ENCODE measurements at regions not wholly inside any gene's neighbourhood (a gene's known extent, or its start where the extent isn't known, plus 50 kb on each side); places are given as distances from the start of the nearest gene placed in this dataset.
"Not testable (repeated sequence)": the region's sequence is repeated elsewhere in the genome, so short reads cannot be mapped to it uniquely, and the experiment has no call there.

GRCh38 chr12:4140581-4141301, 132.8 kb upstream of the CCND2 start:
- DNase-seq (ENCODE audit: low read depth), result no peak
- no peak overlapping the region for H3K4me3 ChIP-seq (ENCODE audit: low read depth, low read length)

GRCh38 chr12:4139191-4139590, 134.4 kb upstream of the CCND2 start:
- no peak overlapping the region for H3K4me3 ChIP-seq (ENCODE audit: low read depth, low read length)
- no peak for DNase-seq (ENCODE audit: low read depth)

- H3K4me3 ChIP-seq (ENCODE audit: low read depth, low read length); DNase-seq (ENCODE audit: low read depth): not testable (repeated sequence)
These were observed 135.0 kb upstream of the CCND2 start for GRCh38 chr12:4138532-4138931.

GRCh38 chr12:4138051-4138450, 135.5 kb upstream of the CCND2 start:
- DNase-seq (ENCODE audit: low read depth), result no peak
- no peak overlapping the region for H3K4me3 ChIP-seq (ENCODE audit: low read depth, low read length)

- no peak overlapping the region for H3K4me3 ChIP-seq (ENCODE audit: low read depth, low read length)
- no peak for DNase-seq (ENCODE audit: low read depth)
These were observed 136.1 kb upstream of the CCND2 start for GRCh38 chr12:4137441-4137840.

GRCh38 chr12:4137015-4137414, 136.5 kb upstream of the CCND2 start:
- no peak for DNase-seq (ENCODE audit: low read depth)
- H3K4me3 ChIP-seq (ENCODE audit: low read depth, low read length), result no peak overlapping the region

- DNase-seq (ENCODE audit: low read depth), result peak; percentile 59
- H3K4me3 ChIP-seq (ENCODE audit: low read depth, low read length), result no peak overlapping the region
These were observed 137.5 kb upstream of the CCND2 start for GRCh38 chr12:4135919-4136605.

GRCh38 chr12:4134448-4135263, 138.9 kb upstream of the CCND2 start:
- no peak for DNase-seq (ENCODE audit: low read depth)
- no peak overlapping the region for H3K4me3 ChIP-seq (ENCODE audit: low read depth, low read length)

- H3K4me3 ChIP-seq (ENCODE audit: low read depth, low read length), result no peak overlapping the region
- DNase-seq (ENCODE audit: low read depth), result peak; percentile 66
These were observed 139.7 kb upstream of the CCND2 start for GRCh38 chr12:4133636-4134447.

- no peak overlapping the region for H3K4me3 ChIP-seq (ENCODE audit: low read depth, low read length)
These were observed 140.5 kb upstream of the CCND2 start for GRCh38 chr12:4133029-4133428.

GRCh38 chr12:4121506-4122020, 152.0 kb upstream of the CCND2 start:
- no peak for DNase-seq (ENCODE audit: low read depth)
- H3K4me3 ChIP-seq (ENCODE audit: low read depth, low read length), result no peak overlapping the region

More at GRCh38 chr12:4133029-4133428, 140.5 kb upstream of the CCND2 start:
- no peak for DNase-seq (ENCODE audit: low read depth)

- no peak for DNase-seq (ENCODE audit: low read depth)
- H3K4me3 ChIP-seq (ENCODE audit: low read depth, low read length), result no peak overlapping the region
These were observed 153.1 kb upstream of the CCND2 start for GRCh38 chr12:4120316-4120917.

- no peak for DNase-seq (ENCODE audit: low read depth)
These were observed 154.3 kb upstream of the CCND2 start for GRCh38 chr12:4119157-4119761.

GRCh38 chr12:4118601-4119156, 154.9 kb upstream of the CCND2 start:
- no peak overlapping the region for H3K4me3 ChIP-seq (ENCODE audit: low read depth, low read length)
- no peak for DNase-seq (ENCODE audit: low read depth)

More at GRCh38 chr12:4119157-4119761, 154.3 kb upstream of the CCND2 start:
- H3K4me3 ChIP-seq (ENCODE audit: low read depth, low read length), result no peak overlapping the region

- H3K4me3 ChIP-seq (ENCODE audit: low read depth, low read length), result no peak overlapping the region
- DNase-seq (ENCODE audit: low read depth), result no peak
These were observed 155.5 kb upstream of the CCND2 start for GRCh38 chr12:4118017-4118510.

GRCh38 chr12:4117386-4118016, 156.1 kb upstream of the CCND2 start:
- DNase-seq (ENCODE audit: low read depth), result no peak
- no peak overlapping the region for H3K4me3 ChIP-seq (ENCODE audit: low read depth, low read length)

GRCh38 chr12:4116251-4117111, 157.1 kb upstream of the CCND2 start:
- DNase-seq (ENCODE audit: low read depth), result peak; percentile 75
- H3K4me3 ChIP-seq (ENCODE audit: low read depth, low read length), result no peak overlapping the region

Data from skeletal muscle cell (primary cell).